ENCODE measurements at regions not wholly inside any gene's neighbourhood (a gene's known extent, or its start where the extent isn't known, plus 50 kb on each side); places are given as distances from the start of the nearest gene placed in this dataset.
"Not testable (repeated sequence)": the region's sequence is repeated elsewhere in the genome, so short reads cannot be mapped to it uniquely, and the experiment has no call there.

DNA sequence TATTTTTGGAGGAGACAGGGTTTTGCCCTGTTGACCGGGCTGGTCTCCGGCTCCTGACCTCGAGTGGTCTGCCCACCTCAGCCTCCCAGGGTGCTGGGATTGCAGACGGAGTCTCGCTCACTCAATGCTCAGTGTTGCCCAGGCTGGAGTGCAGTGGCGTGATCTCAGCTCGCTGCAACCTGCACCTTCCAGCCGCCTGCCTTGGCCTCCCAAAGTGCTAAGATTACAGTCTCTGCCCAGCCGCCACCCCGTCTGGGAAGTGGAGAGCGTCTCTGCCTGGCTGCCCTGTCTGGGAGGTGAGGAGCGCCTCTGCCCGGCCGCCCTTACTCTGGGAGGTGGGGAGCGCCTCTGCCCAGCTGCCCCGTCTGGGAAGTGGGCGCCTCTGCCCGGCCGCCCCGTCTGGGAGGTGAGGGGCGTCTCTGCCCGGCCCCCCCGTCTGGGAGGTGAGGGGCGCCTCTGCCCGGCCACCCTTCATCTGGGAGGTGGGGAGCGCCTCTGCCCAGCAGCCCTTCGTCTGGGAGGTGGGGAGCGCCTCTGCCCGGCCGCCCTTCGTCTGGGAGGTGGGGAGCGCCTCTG lies 249.8 kb upstream of the USP15 start:
- not testable (repeated sequence) for H3K36me3 ChIP-seq (ENCODE audit: control insufficient read depth in 4 of 4, insufficient read depth in 3 of 4, low read depth in 1 of 4, low read length in 3 of 4); H3K27ac ChIP-seq (ENCODE audit: low read depth in 1 of 2, low read length in 2 of 2); H3K4me3 ChIP-seq (ENCODE audit: low read depth in 1 of 3, low read length in 3 of 3); H3K27me3 ChIP-seq (ENCODE audit: control insufficient read depth in 4 of 4, insufficient read depth in 4 of 4, low read length in 3 of 4); H3K9ac ChIP-seq (ENCODE audit: low read depth in 1 of 2, low read length in 2 of 2); DNase-seq (ENCODE audit: low spot score); H3K9me3 ChIP-seq (ENCODE audit: control insufficient read depth in 4 of 4, low read length in 3 of 4); H3K4me1 ChIP-seq (ENCODE audit: control insufficient read depth in 4 of 4, insufficient read depth in 4 of 4, low read length in 3 of 4)
- 95% methylated on average over 32 of the region's 32 CpGs for WGBS

DNA sequence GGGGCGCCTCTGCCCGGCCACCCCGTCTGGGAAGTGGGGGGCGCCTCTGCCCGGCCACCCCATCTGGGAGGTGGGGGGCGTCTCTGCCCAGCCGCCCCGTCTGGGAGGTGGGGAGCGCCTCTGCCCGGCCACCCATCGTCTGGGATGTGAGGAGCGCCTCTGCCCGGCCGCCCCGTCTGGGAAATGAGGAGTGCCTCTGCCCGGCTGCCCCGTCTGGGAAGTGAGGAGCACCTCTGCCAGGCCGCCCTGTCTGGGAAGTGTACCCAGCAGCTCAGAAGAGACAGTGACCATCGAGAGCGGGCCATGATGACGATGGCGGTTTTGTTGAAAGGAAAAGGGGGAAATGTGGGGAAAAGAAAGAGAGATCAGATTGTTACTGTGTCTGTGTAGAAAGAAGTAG lies 249.2 kb upstream of the USP15 start:
- WGBS: 92% methylated on average over 22 of the region's 22 CpGs
- H3K27ac ChIP-seq (ENCODE audit: low read depth in 1 of 2, low read length in 2 of 2); H3K9ac ChIP-seq (ENCODE audit: low read depth in 1 of 2, low read length in 2 of 2); H3K36me3 ChIP-seq (ENCODE audit: control insufficient read depth in 4 of 4, insufficient read depth in 3 of 4, low read depth in 1 of 4, low read length in 3 of 4); DNase-seq (ENCODE audit: low spot score); H3K27me3 ChIP-seq (ENCODE audit: control insufficient read depth in 4 of 4, insufficient read depth in 4 of 4, low read length in 3 of 4); H3K4me1 ChIP-seq (ENCODE audit: control insufficient read depth in 4 of 4, insufficient read depth in 4 of 4, low read length in 3 of 4); H3K9me3 ChIP-seq (ENCODE audit: control insufficient read depth in 4 of 4, low read length in 3 of 4); H3K4me3 ChIP-seq (ENCODE audit: low read depth in 1 of 3, low read length in 3 of 3): not testable (repeated sequence)

DNA sequence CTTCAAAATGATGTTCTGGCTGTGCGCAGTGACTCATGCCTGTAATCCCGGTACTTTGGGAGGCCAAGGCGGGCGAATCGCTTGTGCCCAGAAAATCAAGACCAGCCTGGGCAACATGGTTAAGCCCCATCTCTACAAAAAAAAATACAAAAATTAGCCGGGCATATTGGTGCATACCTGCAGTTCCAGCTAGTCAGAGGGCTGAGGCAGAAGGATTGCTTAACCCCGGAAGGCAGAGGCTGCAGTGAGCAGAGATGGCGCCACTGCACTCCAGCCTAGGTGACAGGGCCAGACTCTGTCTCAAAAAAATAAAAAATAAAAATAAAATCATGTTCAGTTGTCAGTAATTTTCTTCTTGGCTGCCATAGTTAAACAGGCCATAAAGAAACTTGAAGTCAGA lies 245.9 kb upstream of the USP15 start:
- Histone ChIP-seq H3K36me3 (ENCODE audit: control insufficient read depth in 4 of 4, insufficient read depth in 3 of 4, low read depth in 1 of 4, low read length in 3 of 4) (no peaks in the 10 kb centered on the region), H3K4me1 (ENCODE audit: control insufficient read depth in 4 of 4, insufficient read depth in 4 of 4, low read length in 3 of 4) (no peaks in the 10 kb centered on the region), H3K9ac (ENCODE audit: low read depth in 1 of 2, low read length in 2 of 2) (no peak overlapping the region), H3K9me3 (ENCODE audit: control insufficient read depth in 4 of 4, low read length in 3 of 4) (no peaks in the 10 kb centered on the region), H3K27ac (ENCODE audit: low read depth in 1 of 2, low read length in 2 of 2) (no peak overlapping the region), H3K27me3 (ENCODE audit: control insufficient read depth in 4 of 4, insufficient read depth in 4 of 4, low read length in 3 of 4) (no peaks in the 10 kb centered on the region), H3K4me3 (ENCODE audit: low read depth in 1 of 3, low read length in 3 of 3) (no peak overlapping the region)
- WGBS: 93% methylated on average over 8 of the region's 8 CpGs
- DNase-seq (ENCODE audit: low spot score): no peak
- TF ChIP-seq YY1 (IDR thresholded peaks at IDR 0.05) (no peak), TAF1 (conservative IDR thresholded peaks at IDR 0.05) (no peak)

DNA sequence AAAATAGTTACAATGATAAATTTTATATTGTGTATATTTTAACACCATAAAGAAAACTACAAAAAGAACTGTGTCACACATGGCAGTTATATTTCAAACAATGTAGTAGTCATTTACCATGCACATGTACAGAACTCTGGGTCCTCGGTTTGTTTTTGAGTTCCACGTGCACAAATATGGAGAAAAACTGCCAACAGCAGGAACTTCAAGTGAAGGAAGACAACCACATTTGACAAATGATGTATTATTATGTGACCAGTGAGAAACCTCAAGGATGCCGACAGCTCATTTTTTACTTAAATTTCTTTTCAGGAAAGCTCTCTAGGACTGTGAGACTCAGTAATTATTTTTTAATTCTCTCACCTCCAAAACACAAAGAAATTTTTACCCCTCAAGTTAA lies 244.2 kb upstream of the USP15 start:
- Histone ChIP-seq H3K4me1 (ENCODE audit: control insufficient read depth in 4 of 4, insufficient read depth in 4 of 4, low read length in 3 of 4) (no peaks in the 10 kb centered on the region), H3K27ac (ENCODE audit: low read depth in 1 of 2, low read length in 2 of 2) (no peak overlapping the region), H3K27me3 (ENCODE audit: control insufficient read depth in 4 of 4, insufficient read depth in 4 of 4, low read length in 3 of 4) (no peaks in the 10 kb centered on the region), H3K4me3 (ENCODE audit: low read depth in 1 of 3, low read length in 3 of 3) (no peak overlapping the region), H3K9me3 (ENCODE audit: control insufficient read depth in 4 of 4, low read length in 3 of 4) (no peaks in the 10 kb centered on the region), H3K9ac (ENCODE audit: low read depth in 1 of 2, low read length in 2 of 2) (no peak overlapping the region), H3K36me3 (ENCODE audit: control insufficient read depth in 4 of 4, insufficient read depth in 3 of 4, low read depth in 1 of 4, low read length in 3 of 4) (no peaks in the 10 kb centered on the region)
- 72% methylated on average over 3 of the region's 3 CpGs for WGBS
- no peak for TF ChIP-seq YY1 (IDR thresholded peaks at IDR 0.05)
- TF ChIP-seq HNF4A (conservative IDR thresholded peaks at IDR 0.05): no peak
- no peak for TF ChIP-seq NR2F2 (IDR thresholded peaks at IDR 0.05)
- TF ChIP-seq, protein P1, sequence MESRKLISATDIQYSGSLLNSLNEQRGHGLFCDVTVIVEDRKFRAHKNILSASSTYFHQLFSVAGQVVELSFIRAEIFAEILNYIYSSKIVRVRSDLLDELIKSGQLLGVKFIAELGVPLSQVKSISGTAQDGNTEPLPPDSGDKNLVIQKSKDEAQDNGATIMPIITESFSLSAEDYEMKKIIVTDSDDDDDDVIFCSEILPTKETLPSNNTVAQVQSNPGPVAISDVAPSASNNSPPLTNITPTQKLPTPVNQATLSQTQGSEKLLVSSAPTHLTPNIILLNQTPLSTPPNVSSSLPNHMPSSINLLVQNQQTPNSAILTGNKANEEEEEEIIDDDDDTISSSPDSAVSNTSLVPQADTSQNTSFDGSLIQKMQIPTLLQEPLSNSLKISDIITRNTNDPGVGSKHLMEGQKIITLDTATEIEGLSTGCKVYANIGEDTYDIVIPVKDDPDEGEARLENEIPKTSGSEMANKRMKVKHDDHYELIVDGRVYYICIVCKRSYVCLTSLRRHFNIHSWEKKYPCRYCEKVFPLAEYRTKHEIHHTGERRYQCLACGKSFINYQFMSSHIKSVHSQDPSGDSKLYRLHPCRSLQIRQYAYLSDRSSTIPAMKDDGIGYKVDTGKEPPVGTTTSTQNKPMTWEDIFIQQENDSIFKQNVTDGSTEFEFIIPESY (IDR thresholded peaks at IDR 0.05): no peak
- TF ChIP-seq EGR1 (IDR thresholded peaks at IDR 0.05; ENCODE audit: low read depth in 2 of 2): no peak
- TF ChIP-seq, protein P2, sequence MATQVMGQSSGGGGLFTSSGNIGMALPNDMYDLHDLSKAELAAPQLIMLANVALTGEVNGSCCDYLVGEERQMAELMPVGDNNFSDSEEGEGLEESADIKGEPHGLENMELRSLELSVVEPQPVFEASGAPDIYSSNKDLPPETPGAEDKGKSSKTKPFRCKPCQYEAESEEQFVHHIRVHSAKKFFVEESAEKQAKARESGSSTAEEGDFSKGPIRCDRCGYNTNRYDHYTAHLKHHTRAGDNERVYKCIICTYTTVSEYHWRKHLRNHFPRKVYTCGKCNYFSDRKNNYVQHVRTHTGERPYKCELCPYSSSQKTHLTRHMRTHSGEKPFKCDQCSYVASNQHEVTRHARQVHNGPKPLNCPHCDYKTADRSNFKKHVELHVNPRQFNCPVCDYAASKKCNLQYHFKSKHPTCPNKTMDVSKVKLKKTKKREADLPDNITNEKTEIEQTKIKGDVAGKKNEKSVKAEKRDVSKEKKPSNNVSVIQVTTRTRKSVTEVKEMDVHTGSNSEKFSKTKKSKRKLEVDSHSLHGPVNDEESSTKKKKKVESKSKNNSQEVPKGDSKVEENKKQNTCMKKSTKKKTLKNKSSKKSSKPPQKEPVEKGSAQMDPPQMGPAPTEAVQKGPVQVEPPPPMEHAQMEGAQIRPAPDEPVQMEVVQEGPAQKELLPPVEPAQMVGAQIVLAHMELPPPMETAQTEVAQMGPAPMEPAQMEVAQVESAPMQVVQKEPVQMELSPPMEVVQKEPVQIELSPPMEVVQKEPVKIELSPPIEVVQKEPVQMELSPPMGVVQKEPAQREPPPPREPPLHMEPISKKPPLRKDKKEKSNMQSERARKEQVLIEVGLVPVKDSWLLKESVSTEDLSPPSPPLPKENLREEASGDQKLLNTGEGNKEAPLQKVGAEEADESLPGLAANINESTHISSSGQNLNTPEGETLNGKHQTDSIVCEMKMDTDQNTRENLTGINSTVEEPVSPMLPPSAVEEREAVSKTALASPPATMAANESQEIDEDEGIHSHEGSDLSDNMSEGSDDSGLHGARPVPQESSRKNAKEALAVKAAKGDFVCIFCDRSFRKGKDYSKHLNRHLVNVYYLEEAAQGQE (IDR thresholded peaks at IDR 0.05): no peak
- no peak for TF ChIP-seq TAF1 (conservative IDR thresholded peaks at IDR 0.05)
- no peak for TF ChIP-seq RXRA (IDR thresholded peaks at IDR 0.05)
- no peak for TF ChIP-seq JUND (IDR thresholded peaks at IDR 0.05)
- TF ChIP-seq HNF4G (IDR thresholded peaks at IDR 0.05): no peak
- no peak for TF ChIP-seq GABPA (IDR thresholded peaks at IDR 0.05 in 1 of 2, conservative IDR thresholded peaks at IDR 0.05 in 1 of 2)
- TF ChIP-seq, protein P3, sequence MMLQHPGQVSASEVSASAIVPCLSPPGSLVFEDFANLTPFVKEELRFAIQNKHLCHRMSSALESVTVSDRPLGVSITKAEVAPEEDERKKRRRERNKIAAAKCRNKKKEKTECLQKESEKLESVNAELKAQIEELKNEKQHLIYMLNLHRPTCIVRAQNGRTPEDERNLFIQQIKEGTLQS (IDR thresholded peaks at IDR 0.05): no peak
- TF ChIP-seq FOXA1 (IDR thresholded peaks at IDR 0.05): no peak
- no peak for TF ChIP-seq SP1 (IDR thresholded peaks at IDR 0.05)
- TF ChIP-seq, protein P4, sequence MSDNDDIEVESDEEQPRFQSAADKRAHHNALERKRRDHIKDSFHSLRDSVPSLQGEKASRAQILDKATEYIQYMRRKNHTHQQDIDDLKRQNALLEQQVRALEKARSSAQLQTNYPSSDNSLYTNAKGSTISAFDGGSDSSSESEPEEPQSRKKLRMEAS (IDR thresholded peaks at IDR 0.05): no peak
- DNase-seq (ENCODE audit: low spot score): no peak
